ENCODE measurements at regions not wholly inside any gene's neighbourhood (a gene's known extent, or its start where the extent isn't known, plus 50 kb on each side); places are given as distances from the start of the nearest gene placed in this dataset.

DNA sequence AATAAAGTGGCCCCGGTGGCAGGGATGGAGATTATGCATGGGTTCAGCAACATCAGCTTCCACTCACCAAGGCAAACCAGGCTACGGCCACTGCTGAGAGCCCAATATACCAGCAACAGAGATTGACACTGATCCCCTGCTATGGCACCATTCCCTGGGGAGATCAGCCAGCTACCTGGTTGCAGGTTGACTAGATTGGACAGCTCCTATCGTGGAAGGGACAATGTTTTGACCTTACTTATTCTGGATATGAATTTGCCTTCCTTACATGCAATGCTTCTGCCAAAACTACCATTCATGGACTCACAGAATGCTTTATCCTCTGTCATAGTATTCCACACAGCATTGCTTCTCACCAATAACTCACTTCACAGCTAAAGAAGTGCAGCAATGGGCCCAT is 174.8 kb upstream of the TNFAIP3 start:
- no peaks in the 10 kb centered on the region for H4K20me1 ChIP-seq (ENCODE audit: insufficient read depth, low read length)
- H3K18ac ChIP-seq (ENCODE audit: low read depth, low read length): no peak overlapping the region
- no peak overlapping the region for H3K56ac ChIP-seq (ENCODE audit: extremely low read depth, insufficient read depth, low read length)
- no peak overlapping the region for H4K5ac ChIP-seq (ENCODE audit: low read depth, low read length)
- no peak overlapping the region for H2BK120ac ChIP-seq (ENCODE audit: low read depth, low read length)
- WGBS, 2 experiments (ENCODE audit: extremely low coverage in 2 of 2, insufficient read length in 1 of 2): 100% methylated on average over 1 of the region's 3 CpGs; no CpG with 5 or more reads in 1 of the 2 experiments
- ATAC-seq (ENCODE audit: low read depth) (no peak), DNase-seq (no peak)
- no peaks in the 10 kb centered on the region for H3K36me3 ChIP-seq (ENCODE audit: control insufficient read depth, insufficient read depth, low read length)
- BruUV-seq (replicated peaks): no TSS peak
- no peak overlapping the region for H2BK15ac ChIP-seq (ENCODE audit: low read depth, low read length)
- H2BK5ac ChIP-seq (ENCODE audit: low read depth, low read length, poor library complexity, severe bottlenecking): no peak overlapping the region
- dilution Hi-C loops (cut with HindIII; ENCODE audit: low sequenced_read_pairs, unreplicated experiment): no loop called here
- no peak overlapping the region for H4K91ac ChIP-seq (ENCODE audit: insufficient read depth, low read depth, low read length)
- TF ChIP-seq RAD21 (IDR thresholded peaks at IDR 0.05; ENCODE audit: low read length) (no peak), SMC3 (IDR thresholded peaks at IDR 0.05; ENCODE audit: low read depth, low read length) (no peak), FOS (IDR thresholded peaks at IDR 0.05; ENCODE audit: low read depth, low read length) (no peak), RFX5 (IDR thresholded peaks at IDR 0.05; ENCODE audit: low read depth, low read length) (no peak), BHLHE40 (IDR thresholded peaks at IDR 0.05; ENCODE audit: low read depth, low read length) (no peak), NFE2L2 (IDR thresholded peaks at IDR 0.05; ENCODE audit: low read depth, low read length) (no peak), MAFK (IDR thresholded peaks at IDR 0.05; ENCODE audit: low read depth, low read length) (no peak), MAZ (IDR thresholded peaks at IDR 0.05; ENCODE audit: borderline replicate concordance, low read depth, low read length) (no peak), ELK1 (IDR thresholded peaks at IDR 0.05; ENCODE audit: borderline replicate concordance, low read depth, low read length) (no peak)
- TF ChIP-seq, protein P1, sequence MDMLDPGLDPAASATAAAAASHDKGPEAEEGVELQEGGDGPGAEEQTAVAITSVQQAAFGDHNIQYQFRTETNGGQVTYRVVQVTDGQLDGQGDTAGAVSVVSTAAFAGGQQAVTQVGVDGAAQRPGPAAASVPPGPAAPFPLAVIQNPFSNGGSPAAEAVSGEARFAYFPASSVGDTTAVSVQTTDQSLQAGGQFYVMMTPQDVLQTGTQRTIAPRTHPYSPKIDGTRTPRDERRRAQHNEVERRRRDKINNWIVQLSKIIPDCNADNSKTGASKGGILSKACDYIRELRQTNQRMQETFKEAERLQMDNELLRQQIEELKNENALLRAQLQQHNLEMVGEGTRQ (IDR thresholded peaks at IDR 0.05; ENCODE audit: low read depth, low read length): no peak
- intact Hi-C loops (cut with micrococcal nuclease): no loop called here
- no peak overlapping the region for H2AFZ ChIP-seq (replicated peaks; ENCODE audit: low read length, poor library complexity)
- in situ Hi-C loops (cut with MboI; ENCODE audit: low sequenced_read_pairs): no loop called here
- peaks cover 6% of the 10 kb centered on the region for H3K9me1 ChIP-seq (ENCODE audit: insufficient read depth, low read length)
- H3K4me2 ChIP-seq (ENCODE audit: low read depth, low read length): no peak overlapping the region
- H3K4me3 ChIP-seq (ENCODE audit: insufficient read depth, low read depth, low read length): no peak overlapping the region
- H3K4ac ChIP-seq (ENCODE audit: low read depth, low read length): no peak overlapping the region
- peaks cover 3% of the 10 kb centered on the region for H3K4me1 ChIP-seq (ENCODE audit: control insufficient read depth, insufficient read depth, low read length)
- no peaks in the 10 kb centered on the region for H3K9me3 ChIP-seq (ENCODE audit: control insufficient read depth, insufficient read depth, low read length)
- no peak overlapping the region for H4K8ac ChIP-seq (ENCODE audit: low read depth in 2 of 2, low read length in 2 of 2)
- no peak overlapping the region for H2AK5ac ChIP-seq (ENCODE audit: low read depth, low read length)
- no peak overlapping the region for H3K9ac ChIP-seq (ENCODE audit: low read depth, low read length)
- H3K79me1 ChIP-seq (ENCODE audit: low read depth in 1 of 2, low read length in 2 of 2): no peaks in the 10 kb centered on the region
- H2BK20ac ChIP-seq (ENCODE audit: low read depth, low read length): no peak overlapping the region
- no peaks in the 10 kb centered on the region; the same call in 1 of the 2 replicates for H3K27me3 ChIP-seq (ENCODE audit: control insufficient read depth, insufficient read depth, low read length)
- no peak overlapping the region for H2AK9ac ChIP-seq (replicated peaks; ENCODE audit: low read depth, low read length, poor library complexity)
- no peak overlapping the region for H3K27ac ChIP-seq (ENCODE audit: insufficient read depth, low read length)
- H3K14ac ChIP-seq (replicated peaks; ENCODE audit: low read depth, low read length): no peak overlapping the region
- ChIA-PET CTCF (no interaction called here), POLR2A (ENCODE audit: unreplicated experiment) (no interaction called here)
- H3K23ac ChIP-seq (ENCODE audit: low read depth, low read length): no peak overlapping the region
